ENCODE measurements at regions not wholly inside any gene's neighbourhood (a gene's known extent, or its start where the extent isn't known, plus 50 kb on each side); places are given as distances from the start of the nearest gene placed in this dataset.

DNA sequence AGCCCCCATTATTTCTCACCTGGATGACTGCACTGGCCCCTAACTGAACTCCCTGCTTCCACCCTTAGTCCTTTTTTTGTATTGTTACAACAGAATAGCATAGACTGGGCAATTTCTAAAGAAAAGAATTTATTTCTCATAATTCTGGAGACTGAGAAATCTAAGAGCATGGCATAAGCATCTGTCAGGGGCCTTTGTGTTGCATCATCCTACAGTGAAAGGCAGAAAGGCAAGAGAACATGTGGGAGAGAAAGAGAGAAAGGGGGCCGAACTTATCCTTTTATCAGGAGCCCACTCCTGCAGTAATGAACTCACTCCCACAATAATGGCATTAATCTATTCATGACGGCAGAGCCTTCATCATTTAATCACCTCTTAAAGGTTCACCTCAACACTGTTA, 122.1 kb downstream of the EFNB1 start:
- H3K27me3 Mint-ChIP-seq, result no peaks in the 10 kb centered on the region
- CTCF ChIA-PET, result no interaction called here
- intact Hi-C loops (cut with DNase I, micrococcal nuclease), result no loop called here
- no peak overlapping the region for H3K4me3 Mint-ChIP-seq
- H3K36me3 ChIP-seq (ENCODE audit: insufficient read depth, low read length), result no peaks in the 10 kb centered on the region
- ATAC-seq (ENCODE audit: poor library complexity) (no peak), DNase-seq (no peak)
- TF ChIP-seq, protein P1, sequence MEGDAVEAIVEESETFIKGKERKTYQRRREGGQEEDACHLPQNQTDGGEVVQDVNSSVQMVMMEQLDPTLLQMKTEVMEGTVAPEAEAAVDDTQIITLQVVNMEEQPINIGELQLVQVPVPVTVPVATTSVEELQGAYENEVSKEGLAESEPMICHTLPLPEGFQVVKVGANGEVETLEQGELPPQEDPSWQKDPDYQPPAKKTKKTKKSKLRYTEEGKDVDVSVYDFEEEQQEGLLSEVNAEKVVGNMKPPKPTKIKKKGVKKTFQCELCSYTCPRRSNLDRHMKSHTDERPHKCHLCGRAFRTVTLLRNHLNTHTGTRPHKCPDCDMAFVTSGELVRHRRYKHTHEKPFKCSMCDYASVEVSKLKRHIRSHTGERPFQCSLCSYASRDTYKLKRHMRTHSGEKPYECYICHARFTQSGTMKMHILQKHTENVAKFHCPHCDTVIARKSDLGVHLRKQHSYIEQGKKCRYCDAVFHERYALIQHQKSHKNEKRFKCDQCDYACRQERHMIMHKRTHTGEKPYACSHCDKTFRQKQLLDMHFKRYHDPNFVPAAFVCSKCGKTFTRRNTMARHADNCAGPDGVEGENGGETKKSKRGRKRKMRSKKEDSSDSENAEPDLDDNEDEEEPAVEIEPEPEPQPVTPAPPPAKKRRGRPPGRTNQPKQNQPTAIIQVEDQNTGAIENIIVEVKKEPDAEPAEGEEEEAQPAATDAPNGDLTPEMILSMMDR (IDR thresholded peaks at IDR 0.05), result no peak
- H3K4me1 Mint-ChIP-seq (ENCODE audit: low read depth), result no peaks in the 10 kb centered on the region
- no peak overlapping the region for H3K27ac ChIP-seq (ENCODE audit: low read depth in 1 of 2, low read length in 2 of 2)
- no peak overlapping the region for H3K27ac Mint-ChIP-seq
- no peaks in the 10 kb centered on the region for H3K4me1 ChIP-seq (ENCODE audit: insufficient read depth, low read length)
- POLR2A ChIA-PET, result no interaction called here
- no peaks in the 10 kb centered on the region for H3K9me3 ChIP-seq (ENCODE audit: control insufficient read depth in 1 of 2, insufficient read depth in 1 of 2, low read length in 2 of 2)
- H3K27me3 ChIP-seq (ENCODE audit: control insufficient read depth in 1 of 2, insufficient read depth in 2 of 2, low read length in 2 of 2), result no peaks in the 10 kb centered on the region
- peaks cover 6% of the 10 kb centered on the region for H3K9me3 Mint-ChIP-seq
- no peak overlapping the region for H3K4me3 ChIP-seq (ENCODE audit: low read length)
- no peaks in the 10 kb centered on the region for H3K36me3 Mint-ChIP-seq (ENCODE audit: low read depth)

DNA sequence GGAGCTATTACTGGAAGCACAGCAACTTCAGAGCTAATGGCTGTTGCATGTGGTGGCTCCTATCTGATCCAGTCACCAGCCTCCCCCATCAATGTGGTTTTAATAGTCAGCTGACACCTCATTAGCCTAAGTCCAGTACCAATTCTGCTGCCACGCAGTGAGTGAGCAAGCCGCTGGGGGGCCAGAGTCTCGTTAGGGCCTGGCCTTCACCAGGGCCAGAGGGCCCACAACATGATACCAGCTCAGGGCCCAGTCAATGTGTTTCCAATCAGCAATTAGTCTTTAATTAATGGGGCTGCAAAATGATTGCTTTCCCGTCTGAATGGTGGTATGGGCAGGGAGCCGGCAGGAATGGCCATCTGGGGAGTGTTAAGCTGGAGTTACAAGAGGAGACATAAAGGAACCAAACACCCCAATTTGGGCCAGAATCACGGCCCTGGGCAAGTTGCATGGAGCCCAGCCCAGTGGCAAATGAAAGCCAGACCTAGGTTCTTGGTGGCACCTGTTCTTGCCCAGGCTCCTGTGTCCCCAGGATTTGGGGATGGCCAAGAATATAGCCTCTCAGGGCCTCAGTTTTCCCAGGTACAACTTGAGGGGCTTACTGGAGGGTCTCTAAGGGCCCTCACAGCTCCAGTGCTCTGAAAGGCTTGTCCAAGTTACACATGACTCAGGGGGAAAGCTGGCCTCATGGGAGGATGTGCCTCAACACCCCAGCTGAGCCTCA, 119.2 kb downstream of the EFNB1 start:
- Mint-ChIP-seq H3K4me3 (no peak overlapping the region), H3K4me1 (ENCODE audit: low read depth) (no peaks in the 10 kb centered on the region), H3K27me3 (no peaks in the 10 kb centered on the region), H3K9me3 (no peaks in the 10 kb centered on the region), H3K27ac (no peak overlapping the region), H3K36me3 (ENCODE audit: low read depth) (no peaks in the 10 kb centered on the region)
- Histone ChIP-seq H3K4me1 (ENCODE audit: insufficient read depth, low read length) (no peaks in the 10 kb centered on the region), H3K27ac (ENCODE audit: low read depth in 1 of 2, low read length in 2 of 2) (no peak overlapping the region), H3K36me3 (ENCODE audit: insufficient read depth, low read length) (no peaks in the 10 kb centered on the region), H3K9me3 (ENCODE audit: control insufficient read depth in 1 of 2, insufficient read depth in 1 of 2, low read length in 2 of 2) (no peaks in the 10 kb centered on the region), H3K27me3 (ENCODE audit: control insufficient read depth in 1 of 2, insufficient read depth in 2 of 2, low read length in 2 of 2) (no peaks in the 10 kb centered on the region), H3K4me3 (ENCODE audit: low read length) (no peak overlapping the region)
- intact Hi-C loops (cut with DNase I, micrococcal nuclease), result no loop called here
- ChIA-PET POLR2A (no interaction called here), CTCF (no interaction called here)
- DNase-seq (no peak), ATAC-seq (ENCODE audit: poor library complexity) (no peak)
- TF ChIP-seq, protein P1 (IDR thresholded peaks at IDR 0.05), result no peak

DNA sequence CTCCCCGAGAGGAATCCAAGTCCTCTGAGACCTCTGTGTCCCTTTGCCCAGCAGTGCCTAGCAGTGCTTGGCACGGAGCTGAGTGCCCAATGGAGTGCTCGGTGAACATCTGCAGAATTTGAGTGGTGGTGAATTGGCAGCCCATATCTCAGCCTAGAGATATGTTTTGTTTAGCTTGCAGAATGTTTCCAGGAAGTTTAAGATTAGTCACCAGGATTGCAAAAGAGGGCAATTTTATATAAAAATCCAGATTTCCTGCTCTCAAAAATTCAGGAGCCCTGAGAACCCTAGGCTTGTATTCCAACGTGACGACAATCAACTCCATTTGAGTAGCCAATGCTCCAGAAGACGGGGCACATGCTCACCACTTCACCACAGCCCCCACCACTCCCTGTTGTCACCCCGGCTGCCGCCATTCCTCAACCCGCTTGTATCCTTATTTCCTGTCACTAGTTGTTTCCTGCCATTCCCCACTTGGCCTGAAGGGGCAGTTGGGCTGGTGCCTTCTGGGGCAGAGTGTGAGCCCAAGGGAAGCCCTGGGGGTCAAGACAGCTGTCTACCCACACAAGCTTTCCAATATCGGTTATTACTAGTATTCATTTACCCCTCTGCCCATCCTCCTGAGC, 116.9 kb downstream of the EFNB1 start:
- Histone ChIP-seq H3K27ac (ENCODE audit: low read depth in 1 of 2, low read length in 2 of 2) (no peak overlapping the region), H3K27me3 (ENCODE audit: control insufficient read depth in 1 of 2, insufficient read depth in 2 of 2, low read length in 2 of 2) (no peaks in the 10 kb centered on the region), H3K4me3 (ENCODE audit: low read length) (no peak overlapping the region), H3K9me3 (ENCODE audit: control insufficient read depth in 1 of 2, insufficient read depth in 1 of 2, low read length in 2 of 2) (no peaks in the 10 kb centered on the region), H3K4me1 (ENCODE audit: insufficient read depth, low read length) (no peaks in the 10 kb centered on the region), H3K36me3 (ENCODE audit: insufficient read depth, low read length) (no peaks in the 10 kb centered on the region)
- ATAC-seq (ENCODE audit: poor library complexity), result no peak
- ChIA-PET POLR2A (no interaction called here), CTCF (no interaction called here)
- H3K4me1 Mint-ChIP-seq (ENCODE audit: low read depth), result no peaks in the 10 kb centered on the region
- H3K36me3 Mint-ChIP-seq (ENCODE audit: low read depth), result no peaks in the 10 kb centered on the region
- H3K4me3 Mint-ChIP-seq, result no peak overlapping the region
- no peaks in the 10 kb centered on the region for H3K27me3 Mint-ChIP-seq
- H3K9me3 Mint-ChIP-seq, result no peaks in the 10 kb centered on the region
- H3K27ac Mint-ChIP-seq, result no peak overlapping the region
- DNase-seq, result no peak
- TF ChIP-seq, protein P1 (IDR thresholded peaks at IDR 0.05), result no peak
- intact Hi-C loops (cut with DNase I, micrococcal nuclease), result no loop called here
